Prostate gland (tissue), 2 donors: ENCODE measurements at regions not wholly inside any gene's neighbourhood (a gene's known extent, or its start where the extent isn't known, plus 50 kb on each side); places are given as distances from the start of the nearest gene placed in this dataset.

Experiments used
- DNase-seq: peaks from one replicate; pipeline ENCODE4 v3.0.0-alpha.2; 2019; ENCODE audit warnings: low spot score
- H3K27ac ChIP-seq, 2 donors: fragments of 200-600 bp; sonication (generic); 2 replicates each; pipeline ENCODE4 v1.5.1; 2017 to 2019
- H3K27me3 ChIP-seq: fragments of 200-600 bp; sonication (generic); replicated peaks from 2 replicates; pipeline ENCODE4 v1.5.1; 2019; ENCODE audit not compliant: insufficient read depth
- H3K36me3 ChIP-seq, 2 donors: fragments of 200-600 bp; sonication (generic); 1 replicate in 1 of 2; 2 replicates in 1 of 2; pipeline versions ENCODE4 v1.5.1 to v1.8.1; 2017 to 2019
- H3K4me1 ChIP-seq: fragments of 200-600 bp; sonication (generic); replicated peaks from 2 replicates; pipeline ENCODE4 v1.5.1; 2019
- H3K4me3 ChIP-seq, 2 donors: fragments of 200-600 bp; sonication (generic); 2 replicates each; pipeline ENCODE4 v1.5.1; 2017 to 2019
- H3K9me3 ChIP-seq: fragments of 200-600 bp; sonication (generic); 2 replicates; pipeline ENCODE4 v1.5.1; 2017
- POLR2A ChIP-seq: fragments of 450-650 bp; IDR thresholded peaks from one replicate; pipeline ENCODE4 v1.6.1; 2016; ENCODE audit warnings: antibody characterized with exemption, mild to moderate bottlenecking
- POLR2AphosphoS5 ChIP-seq: sonication (generic); formaldehyde crosslinking; IDR thresholded peaks from one replicate; pipeline ENCODE4 v1.6.1; 2017; ENCODE audit warnings: antibody characterized with exemption
- WGBS: methylation state at CpG from one replicate; pipeline ENCODE4 v1.1.5; 2018; 5-methylcytosine and 5-hydroxymethylcytosine counted together
- intact Hi-C: fragments of 100-400 bp; cut with DNase I; formaldehyde crosslinking; loops from one replicate; pipeline ENCODE4 v1.14.2; 2022
- TF ChIP-seq, protein P1 (sequence below), 4 experiments: fragments of 200-600 bp in 2 of 4; fragments of 450-650 bp in 2 of 4; sonication (generic) in 2 of 4; IDR thresholded peaks; 1 replicate in 3 of 4; 2 replicates in 1 of 4; pipeline ENCODE4 v1.5.1; 2016 to 2019; ENCODE audit warnings: antibody characterized with exemption in 4 of 4, mild to moderate bottlenecking in 2 of 4, moderate library complexity in 2 of 4

DNA sequence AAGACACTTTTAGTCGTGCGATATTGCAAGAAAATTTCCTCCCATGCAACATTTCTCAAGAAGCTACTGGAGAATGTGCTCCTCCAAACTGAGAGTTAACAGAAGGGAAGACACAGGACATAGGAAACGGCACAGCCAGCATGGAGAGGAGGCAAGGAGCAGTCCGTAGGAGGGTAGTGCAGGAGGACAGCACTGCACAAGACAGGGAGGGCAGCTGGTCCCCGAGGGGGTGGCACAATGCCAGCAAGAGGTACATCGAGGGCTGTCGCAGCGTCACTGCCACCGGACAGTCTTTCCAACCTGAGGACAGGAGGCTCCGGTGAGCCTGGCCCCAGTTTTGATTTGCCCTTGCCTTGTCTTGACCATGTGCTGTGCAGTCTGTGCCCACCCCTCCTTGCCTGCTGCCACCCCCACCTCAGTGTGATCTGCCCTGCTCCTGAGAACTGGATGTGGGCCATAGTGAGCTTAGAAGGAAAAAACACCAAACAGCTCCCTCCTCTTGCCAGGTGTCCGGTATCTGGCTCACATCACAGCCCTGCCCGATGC is 81.6 kb upstream of the LAPTM4A start:
- Histone ChIP-seq H3K9me3 (no peaks in the 10 kb centered on the region), H3K27me3 (no peaks in the 10 kb centered on the region), H3K4me1 (no peaks in the 10 kb centered on the region), H3K4me3 (no peak overlapping the region), H3K27ac (no peak overlapping the region), H3K36me3 (no peaks in the 10 kb centered on the region)
- WGBS: 58% methylated on average over 12 of the region's 12 CpGs
- no peak for DNase-seq
- intact Hi-C loops: no loop called here
- no peak for TF ChIP-seq POLR2A
- no peak for TF ChIP-seq POLR2AphosphoS5
- TF ChIP-seq, protein P1, sequence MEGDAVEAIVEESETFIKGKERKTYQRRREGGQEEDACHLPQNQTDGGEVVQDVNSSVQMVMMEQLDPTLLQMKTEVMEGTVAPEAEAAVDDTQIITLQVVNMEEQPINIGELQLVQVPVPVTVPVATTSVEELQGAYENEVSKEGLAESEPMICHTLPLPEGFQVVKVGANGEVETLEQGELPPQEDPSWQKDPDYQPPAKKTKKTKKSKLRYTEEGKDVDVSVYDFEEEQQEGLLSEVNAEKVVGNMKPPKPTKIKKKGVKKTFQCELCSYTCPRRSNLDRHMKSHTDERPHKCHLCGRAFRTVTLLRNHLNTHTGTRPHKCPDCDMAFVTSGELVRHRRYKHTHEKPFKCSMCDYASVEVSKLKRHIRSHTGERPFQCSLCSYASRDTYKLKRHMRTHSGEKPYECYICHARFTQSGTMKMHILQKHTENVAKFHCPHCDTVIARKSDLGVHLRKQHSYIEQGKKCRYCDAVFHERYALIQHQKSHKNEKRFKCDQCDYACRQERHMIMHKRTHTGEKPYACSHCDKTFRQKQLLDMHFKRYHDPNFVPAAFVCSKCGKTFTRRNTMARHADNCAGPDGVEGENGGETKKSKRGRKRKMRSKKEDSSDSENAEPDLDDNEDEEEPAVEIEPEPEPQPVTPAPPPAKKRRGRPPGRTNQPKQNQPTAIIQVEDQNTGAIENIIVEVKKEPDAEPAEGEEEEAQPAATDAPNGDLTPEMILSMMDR (IDR thresholded peaks at IDR 0.05): no peak

DNA sequence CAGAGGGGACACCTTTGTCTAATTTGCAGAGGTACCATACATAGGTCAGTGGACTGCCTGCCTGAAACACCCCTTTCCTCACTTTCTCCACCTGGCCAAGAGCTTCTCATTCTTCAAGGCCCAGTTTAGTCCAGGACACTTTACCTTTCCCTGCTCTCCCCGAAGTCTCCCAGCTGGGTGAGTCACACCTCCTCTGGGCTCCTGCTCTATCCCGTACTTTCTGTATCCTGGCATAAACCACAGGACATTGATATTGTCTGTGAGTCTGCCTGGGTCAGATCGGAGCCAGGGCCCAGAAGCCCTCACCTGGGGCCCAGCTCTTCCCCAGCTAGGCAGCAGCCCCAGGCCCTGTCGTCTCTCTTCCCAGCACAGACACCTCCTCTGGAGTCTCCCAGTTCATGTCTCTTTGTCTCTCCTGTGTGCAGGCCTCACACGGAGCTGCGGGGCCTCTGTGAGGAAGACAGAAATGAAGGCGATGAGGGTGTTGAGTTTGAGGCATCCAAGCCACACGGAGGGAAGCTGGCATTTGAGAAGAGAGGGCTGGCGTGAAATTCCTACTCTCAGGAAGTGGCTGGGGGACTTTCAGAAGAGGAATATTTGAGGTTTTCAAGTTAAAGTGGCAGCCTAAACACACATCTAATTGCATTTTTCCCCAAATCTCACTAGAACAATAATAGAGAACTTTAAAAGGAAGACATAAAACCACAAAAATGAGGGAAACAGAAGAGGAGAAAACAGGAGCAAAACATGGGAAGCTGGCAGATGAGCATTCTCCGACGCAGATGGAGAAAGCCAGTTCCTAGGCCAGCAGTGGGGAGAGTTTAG is 79.6 kb upstream of the LAPTM4A start:
- Histone ChIP-seq H3K27ac (no peak overlapping the region), H3K4me1 (no peaks in the 10 kb centered on the region), H3K36me3 (no peaks in the 10 kb centered on the region), H3K27me3 (no peaks in the 10 kb centered on the region), H3K4me3 (no peak overlapping the region), H3K9me3 (no peaks in the 10 kb centered on the region)
- DNase-seq: no peak
- intact Hi-C loops: no loop called here
- WGBS: 84% methylated on average over 11 of the region's 11 CpGs
- TF ChIP-seq POLR2A (no peak), POLR2AphosphoS5 (no peak)
- TF ChIP-seq, protein P1 (IDR thresholded peaks at IDR 0.05): no peak

DNA sequence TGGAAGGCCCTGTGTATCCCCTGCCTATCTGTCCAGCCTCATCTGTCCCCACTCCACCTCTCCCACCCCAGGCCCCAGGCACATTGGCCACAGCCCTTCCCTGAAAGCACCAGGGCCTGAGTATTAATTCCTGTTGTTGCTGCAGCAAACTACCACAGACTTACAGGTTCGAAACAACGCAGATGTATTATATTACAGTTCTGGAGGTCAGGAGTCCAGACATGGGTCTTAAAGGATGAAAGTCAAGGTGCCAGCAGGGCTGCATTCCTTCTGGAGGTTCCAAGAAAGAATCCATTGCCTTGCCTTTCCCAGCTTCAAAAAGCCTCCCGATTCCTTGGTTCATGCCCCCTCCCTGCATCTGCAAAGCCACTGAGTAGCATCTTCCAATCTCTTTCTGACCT is 78.7 kb upstream of the LAPTM4A start:
- intact Hi-C loops: no loop called here
- no peak overlapping the region for H3K27ac ChIP-seq
- WGBS: 90% methylated on average over 3 of the region's 3 CpGs
- H3K4me1 ChIP-seq: no peaks in the 10 kb centered on the region
- H3K9me3 ChIP-seq: no peaks in the 10 kb centered on the region
- TF ChIP-seq POLR2AphosphoS5: no peak
- no peak for TF ChIP-seq POLR2A
- TF ChIP-seq, protein P1 (IDR thresholded peaks at IDR 0.05): no peak
- no peak overlapping the region for H3K4me3 ChIP-seq
- H3K27me3 ChIP-seq: no peaks in the 10 kb centered on the region
- no peaks in the 10 kb centered on the region for H3K36me3 ChIP-seq
- DNase-seq: no peak

DNA sequence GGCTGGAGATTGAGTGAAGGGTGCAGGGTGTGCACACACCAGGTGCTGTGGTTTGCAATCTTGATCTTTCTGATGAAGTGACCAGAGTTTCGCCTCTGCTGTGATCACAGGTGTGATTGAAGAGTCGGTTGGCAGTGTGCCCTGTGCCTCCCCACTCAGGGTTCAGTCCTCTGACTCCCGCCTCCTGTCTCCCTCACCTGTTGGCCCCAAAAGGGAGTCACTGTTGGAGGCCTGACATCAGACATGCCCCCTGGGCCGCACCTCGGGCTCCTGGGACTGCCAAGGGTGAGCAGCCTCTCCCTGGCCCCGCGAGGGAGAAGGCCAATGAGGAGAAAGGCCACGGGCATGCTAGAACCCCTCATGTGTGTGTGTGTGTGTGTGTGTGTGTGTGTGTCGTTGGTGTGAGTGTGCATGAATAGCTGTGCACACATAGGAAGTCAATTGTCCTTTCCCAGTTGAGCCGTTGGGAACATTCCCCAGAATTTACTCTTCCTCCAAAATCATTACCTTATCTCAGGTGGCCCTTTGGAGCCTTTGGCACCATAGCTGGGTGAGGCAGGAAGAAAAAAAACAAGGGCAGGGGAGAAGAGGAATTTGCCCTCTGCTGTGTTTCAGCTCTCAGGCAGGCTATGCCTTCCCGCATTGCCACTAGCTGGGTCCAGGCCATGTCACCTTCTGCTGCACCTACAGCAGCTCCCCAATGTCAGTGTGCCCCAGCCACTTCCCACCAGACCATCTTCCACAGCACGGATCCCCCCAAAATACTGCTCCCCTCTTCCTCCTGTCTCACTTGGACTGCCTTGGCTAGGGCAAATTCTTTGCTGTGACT is 78.1 kb upstream of the LAPTM4A start:
- Histone ChIP-seq H3K9me3 (no peaks in the 10 kb centered on the region), H3K4me1 (no peaks in the 10 kb centered on the region), H3K27me3 (no peaks in the 10 kb centered on the region), H3K36me3 (no peaks in the 10 kb centered on the region), H3K4me3 (no peak overlapping the region), H3K27ac (no peak overlapping the region)
- 69% methylated on average over 12 of the region's 12 CpGs for WGBS
- DNase-seq: no peak
- no peak for TF ChIP-seq POLR2AphosphoS5
- no peak for TF ChIP-seq POLR2A
- intact Hi-C loops: no loop called here
